ENCODE measurements at regions not wholly inside any gene's neighbourhood (a gene's known extent, or its start where the extent isn't known, plus 50 kb on each side); places are given as distances from the start of the nearest gene placed in this dataset.
"Not testable (repeated sequence)": the region's sequence is repeated elsewhere in the genome, so short reads cannot be mapped to it uniquely, and the experiment has no call there.

GRCh38 chr12:100058482-100059029 is 73.8 kb upstream of the ANKS1B start:
- Histone ChIP-seq H3K9me3 (ENCODE audit: insufficient read depth, low read length, severe bottlenecking) (no peaks in the 10 kb centered on the region), H3K27me3 (ENCODE audit: insufficient read depth, low read length, poor library complexity) (no peaks in the 10 kb centered on the region), H3K4me1 (ENCODE audit: insufficient read depth, low read length) (no peaks in the 10 kb centered on the region), H4K20me1 (ENCODE audit: insufficient read depth, low read length) (no peaks in the 10 kb centered on the region), H3K4me3 (ENCODE audit: low read depth in 1 of 2, low read length in 2 of 2) (no peak overlapping the region), H3K27ac (ENCODE audit: low read length) (no peak overlapping the region), H3K9ac (ENCODE audit: low read depth, low read length) (no peak overlapping the region), H2AFZ (ENCODE audit: low read depth, low read length) (no peak overlapping the region), H3K79me2 (ENCODE audit: insufficient read depth, low read length) (no peaks in the 10 kb centered on the region), H3K36me3 (ENCODE audit: insufficient read depth, low read length) (peaks cover 24% of the 10 kb centered on the region; the same call in 1 of the 2 replicates), H3K4me2 (ENCODE audit: insufficient read depth, low read length) (no peak overlapping the region)
- no peak for DNase-seq
- no peak for ATAC-seq (ENCODE audit: insufficient read depth, low read depth)
- TF ChIP-seq, protein P1, sequence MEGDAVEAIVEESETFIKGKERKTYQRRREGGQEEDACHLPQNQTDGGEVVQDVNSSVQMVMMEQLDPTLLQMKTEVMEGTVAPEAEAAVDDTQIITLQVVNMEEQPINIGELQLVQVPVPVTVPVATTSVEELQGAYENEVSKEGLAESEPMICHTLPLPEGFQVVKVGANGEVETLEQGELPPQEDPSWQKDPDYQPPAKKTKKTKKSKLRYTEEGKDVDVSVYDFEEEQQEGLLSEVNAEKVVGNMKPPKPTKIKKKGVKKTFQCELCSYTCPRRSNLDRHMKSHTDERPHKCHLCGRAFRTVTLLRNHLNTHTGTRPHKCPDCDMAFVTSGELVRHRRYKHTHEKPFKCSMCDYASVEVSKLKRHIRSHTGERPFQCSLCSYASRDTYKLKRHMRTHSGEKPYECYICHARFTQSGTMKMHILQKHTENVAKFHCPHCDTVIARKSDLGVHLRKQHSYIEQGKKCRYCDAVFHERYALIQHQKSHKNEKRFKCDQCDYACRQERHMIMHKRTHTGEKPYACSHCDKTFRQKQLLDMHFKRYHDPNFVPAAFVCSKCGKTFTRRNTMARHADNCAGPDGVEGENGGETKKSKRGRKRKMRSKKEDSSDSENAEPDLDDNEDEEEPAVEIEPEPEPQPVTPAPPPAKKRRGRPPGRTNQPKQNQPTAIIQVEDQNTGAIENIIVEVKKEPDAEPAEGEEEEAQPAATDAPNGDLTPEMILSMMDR (IDR thresholded peaks at IDR 0.05; ENCODE audit: borderline replicate concordance, extremely low read depth, low read length, poor library complexity, severe bottlenecking), result peak; percentile 7
- no peak for TF ChIP-seq EZH2 (IDR thresholded peaks at IDR 0.05; ENCODE audit: borderline replicate concordance, low read depth, low read length, severe bottlenecking)

DNA sequence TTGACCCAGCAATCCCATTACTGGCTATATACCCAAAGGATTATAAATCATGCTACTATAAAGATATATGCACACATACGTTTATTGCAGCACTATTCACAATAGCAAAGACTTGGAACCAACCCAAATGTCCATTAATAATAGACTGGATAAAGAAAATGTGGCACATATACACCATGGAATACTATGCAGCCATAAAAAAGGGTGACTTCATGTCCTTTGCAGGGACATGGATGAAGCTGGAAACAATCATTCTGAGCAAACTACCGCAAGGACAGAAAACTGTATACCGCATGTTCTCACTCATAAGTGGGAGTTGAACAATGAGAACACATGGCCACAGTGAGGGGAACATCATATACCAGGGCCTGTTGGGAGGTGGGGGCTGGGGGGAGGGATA is 61.5 kb upstream of the ANKS1B start:
- H4K20me1 ChIP-seq (ENCODE audit: insufficient read depth, low read length); H3K9ac ChIP-seq (ENCODE audit: low read depth, low read length); ATAC-seq (ENCODE audit: insufficient read depth, low read depth); H3K4me1 ChIP-seq (ENCODE audit: insufficient read depth, low read length); H3K27me3 ChIP-seq (ENCODE audit: insufficient read depth, low read length, poor library complexity); H3K27ac ChIP-seq (ENCODE audit: low read length); H3K9me3 ChIP-seq (ENCODE audit: insufficient read depth, low read length, severe bottlenecking); DNase-seq; H3K4me2 ChIP-seq (ENCODE audit: insufficient read depth, low read length); H2AFZ ChIP-seq (ENCODE audit: low read depth, low read length); H3K4me3 ChIP-seq (ENCODE audit: low read depth in 1 of 2, low read length in 2 of 2); H3K79me2 ChIP-seq (ENCODE audit: insufficient read depth, low read length): not testable (repeated sequence)
- H3K36me3 ChIP-seq (ENCODE audit: insufficient read depth, low read length), result peaks cover 16% of the 10 kb centered on the region; the same call in 1 of the 2 replicates

GRCh38 chr12:100044266-100044665 is 59.5 kb upstream of the ANKS1B start:
- Histone ChIP-seq H2AFZ (ENCODE audit: low read depth, low read length) (no peak overlapping the region), H3K4me1 (ENCODE audit: insufficient read depth, low read length) (no peaks in the 10 kb centered on the region), H3K9ac (ENCODE audit: low read depth, low read length) (no peak overlapping the region), H3K9me3 (ENCODE audit: insufficient read depth, low read length, severe bottlenecking) (no peaks in the 10 kb centered on the region), H3K27ac (ENCODE audit: low read length) (no peak overlapping the region), H4K20me1 (ENCODE audit: insufficient read depth, low read length) (no peaks in the 10 kb centered on the region), H3K27me3 (ENCODE audit: insufficient read depth, low read length, poor library complexity) (no peaks in the 10 kb centered on the region), H3K36me3 (ENCODE audit: insufficient read depth, low read length) (peaks cover 18% of the 10 kb centered on the region; the same call in 1 of the 2 replicates), H3K4me2 (ENCODE audit: insufficient read depth, low read length) (no peak overlapping the region), H3K4me3 (ENCODE audit: low read depth in 1 of 2, low read length in 2 of 2) (no peak overlapping the region), H3K79me2 (ENCODE audit: insufficient read depth, low read length) (no peaks in the 10 kb centered on the region)
- DNase-seq (no peak), ATAC-seq (ENCODE audit: insufficient read depth, low read depth) (no peak)
- TF ChIP-seq, protein P1 (IDR thresholded peaks at IDR 0.05; ENCODE audit: borderline replicate concordance, extremely low read depth, low read length, poor library complexity, severe bottlenecking), result no peak
- TF ChIP-seq EZH2 (IDR thresholded peaks at IDR 0.05; ENCODE audit: borderline replicate concordance, low read depth, low read length, severe bottlenecking), result no peak

GRCh38 chr12:100043631-100044030 is 58.9 kb upstream of the ANKS1B start:
- Histone ChIP-seq H3K79me2 (ENCODE audit: insufficient read depth, low read length) (no peaks in the 10 kb centered on the region), H3K9me3 (ENCODE audit: insufficient read depth, low read length, severe bottlenecking) (no peaks in the 10 kb centered on the region), H3K27ac (ENCODE audit: low read length) (no peak overlapping the region), H3K9ac (ENCODE audit: low read depth, low read length) (no peak overlapping the region), H3K36me3 (ENCODE audit: insufficient read depth, low read length) (peaks cover 18% of the 10 kb centered on the region; the same call in 1 of the 2 replicates), H3K27me3 (ENCODE audit: insufficient read depth, low read length, poor library complexity) (no peaks in the 10 kb centered on the region), H3K4me1 (ENCODE audit: insufficient read depth, low read length) (no peaks in the 10 kb centered on the region), H2AFZ (ENCODE audit: low read depth, low read length) (no peak overlapping the region), H3K4me3 (ENCODE audit: low read depth in 1 of 2, low read length in 2 of 2) (no peak overlapping the region), H4K20me1 (ENCODE audit: insufficient read depth, low read length) (no peaks in the 10 kb centered on the region), H3K4me2 (ENCODE audit: insufficient read depth, low read length) (no peak overlapping the region)
- no peak for TF ChIP-seq EZH2 (IDR thresholded peaks at IDR 0.05; ENCODE audit: borderline replicate concordance, low read depth, low read length, severe bottlenecking)
- DNase-seq (no peak), ATAC-seq (ENCODE audit: insufficient read depth, low read depth) (no peak)
